GM19395 (cell line): ENCODE measurements at regions not wholly inside any gene's neighbourhood (a gene's known extent, or its start where the extent isn't known, plus 50 kb on each side); places are given as distances from the start of the nearest gene placed in this dataset.
A peak's percentile ranks its signal among the peaks of the same experiment; 100 is the strongest.

Source experiments
- ATAC-seq: cut with Tn5 transposase; IDR thresholded peaks from one replicate; pipeline ENCODE4 v1.9.1; 2021; ENCODE audit warnings: mild to moderate bottlenecking, moderate library complexity; ENCODE audit not compliant: unreplicated experiment

DNA sequence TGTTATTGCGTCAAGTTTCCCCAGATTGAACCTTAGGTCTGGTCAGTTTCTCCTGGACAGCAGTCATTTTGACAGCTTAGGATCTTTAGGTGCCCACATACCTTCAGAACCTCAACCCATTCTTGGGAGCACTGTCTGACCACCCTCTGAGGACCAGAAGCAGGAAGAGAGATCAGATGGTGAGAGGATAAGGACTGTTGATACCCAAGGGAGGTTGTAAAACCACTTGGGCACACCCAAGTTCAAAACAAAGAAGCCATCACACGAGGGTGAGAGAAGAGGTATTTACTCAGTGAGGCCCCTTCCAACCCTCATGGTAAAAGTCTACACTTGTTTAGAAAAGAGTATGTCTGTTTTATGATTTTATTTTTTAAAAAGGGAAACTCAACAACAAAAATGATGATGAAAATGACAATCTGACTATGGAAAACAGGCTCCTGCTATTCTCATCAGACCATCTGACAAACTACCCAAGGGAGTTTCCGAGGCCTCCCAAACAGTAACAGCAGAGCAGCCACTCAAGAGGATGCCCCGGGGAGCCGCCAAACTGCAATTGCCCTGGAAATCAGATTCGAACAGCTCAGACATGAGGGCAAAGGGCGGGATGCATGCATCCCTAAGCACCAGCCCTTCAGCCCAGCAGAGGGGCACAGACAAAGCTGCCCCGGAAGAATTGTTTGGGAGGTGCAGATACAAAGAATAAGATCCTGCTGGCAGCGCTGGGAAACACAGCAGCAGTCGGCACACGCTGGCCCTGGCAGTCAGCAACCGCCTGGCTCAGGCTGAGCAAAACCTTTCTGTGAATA, 162.6 kb upstream of the PLEKHG7 start:
- ATAC-seq: peak; percentile 33

DNA sequence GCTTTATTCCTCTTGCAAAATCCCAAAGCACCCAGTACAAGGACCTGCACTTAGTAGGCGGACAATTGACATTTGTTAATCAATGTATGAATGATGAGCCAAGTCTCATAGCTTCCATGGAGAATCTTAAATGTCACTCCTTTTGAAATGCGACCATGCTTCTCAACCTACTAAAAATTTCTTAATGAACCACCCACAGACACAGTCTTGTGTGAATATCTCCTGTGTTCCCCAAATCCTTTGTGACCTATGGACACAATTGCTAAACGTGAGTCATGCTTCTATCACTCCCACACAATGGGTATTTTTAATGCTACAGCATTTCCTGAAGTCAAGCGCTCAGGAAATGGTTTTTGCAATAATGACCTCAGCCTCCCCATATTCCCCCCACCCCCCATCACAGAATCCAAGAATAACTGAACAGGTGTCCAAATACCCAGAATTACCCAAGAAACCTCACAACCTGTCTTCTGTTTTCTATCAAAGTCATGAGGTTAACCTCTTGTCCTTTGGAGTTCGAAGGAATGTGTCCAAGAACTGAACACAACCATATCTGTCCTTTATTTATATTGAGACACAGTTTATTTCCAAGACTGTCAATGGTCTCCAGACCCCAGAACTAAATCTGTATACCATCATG, 163.6 kb upstream of the PLEKHG7 start:
- ATAC-seq: no peak

DNA sequence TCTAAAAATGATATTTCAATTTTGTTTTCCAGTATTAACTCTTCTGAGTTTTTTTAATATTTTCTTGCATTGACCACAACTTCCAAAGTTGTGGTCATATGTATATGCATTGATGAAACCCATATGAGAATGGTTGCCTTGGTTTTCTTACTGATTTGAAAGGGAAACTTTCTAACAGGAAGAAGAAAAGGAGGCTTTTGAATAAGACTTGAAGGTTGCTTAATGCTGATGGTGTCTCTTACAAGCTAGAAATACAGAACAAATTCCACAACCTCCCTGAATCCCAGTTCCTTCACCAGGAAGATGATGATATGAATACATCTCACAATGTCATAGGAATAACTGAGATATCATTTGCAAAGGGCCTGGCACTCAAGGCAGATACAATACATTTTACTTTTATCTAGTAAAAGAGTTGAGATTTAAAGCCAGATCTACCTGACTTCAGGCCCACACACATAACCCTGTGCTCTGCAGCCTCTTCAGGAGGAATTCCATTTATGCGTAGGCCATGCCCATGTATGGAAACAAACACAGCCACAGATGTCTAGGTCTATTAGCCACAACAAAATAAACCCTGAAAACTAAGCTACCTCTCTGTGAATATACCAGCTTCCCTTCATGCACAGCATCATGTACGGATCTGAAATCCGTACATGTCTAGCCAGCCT, 165.4 kb upstream of the PLEKHG7 start:
- peak; percentile 45 for ATAC-seq

DNA sequence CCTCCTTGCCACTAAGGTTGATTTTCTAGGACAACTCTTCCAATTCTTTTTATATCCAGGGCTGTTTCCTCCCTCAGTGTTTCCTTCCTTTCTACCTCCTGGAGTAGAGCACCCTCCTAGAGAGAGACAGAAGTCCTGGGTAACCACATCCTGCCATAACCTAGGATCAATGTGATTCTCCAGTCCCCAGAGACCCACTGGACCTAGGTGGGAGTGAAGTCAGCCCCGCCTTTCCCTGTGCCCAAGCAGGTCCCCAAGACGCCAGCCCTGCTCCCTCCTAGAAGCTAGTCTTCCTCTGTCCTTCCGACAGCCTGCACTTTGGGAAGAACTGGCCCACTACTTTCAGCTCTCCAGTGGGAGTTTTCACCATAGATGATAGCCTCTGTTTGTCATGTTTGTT, 166.8 kb upstream of the PLEKHG7 start:
- no peak for ATAC-seq

DNA sequence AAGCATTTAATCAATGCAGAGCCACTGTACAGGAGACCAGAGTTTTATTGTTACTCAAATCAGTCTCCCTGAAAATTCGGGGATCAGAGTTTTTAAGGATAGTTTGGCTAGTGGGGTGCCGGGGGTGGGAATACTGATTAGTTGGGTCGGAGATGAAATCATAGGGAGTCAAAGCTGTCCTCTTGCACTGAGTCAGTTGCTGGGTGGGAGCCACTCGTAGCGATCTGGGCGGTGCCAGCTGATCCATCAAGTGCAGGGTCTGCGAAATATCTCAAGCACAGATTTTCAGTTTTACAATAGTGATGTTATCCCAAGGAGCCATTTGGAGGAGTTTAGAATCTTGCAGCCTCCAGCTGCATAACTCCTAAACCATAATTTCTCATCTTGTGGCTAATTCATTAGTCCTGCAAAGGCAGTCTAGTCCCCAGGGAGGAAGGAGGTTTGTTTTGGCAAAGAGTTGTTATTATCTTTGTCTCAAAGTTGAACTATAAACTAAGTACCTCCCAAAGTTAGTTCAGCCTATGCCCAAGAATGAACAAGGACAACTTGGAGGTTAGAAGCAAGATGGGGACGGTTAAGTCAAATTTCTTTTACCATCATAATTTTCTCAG, 169.4 kb upstream of the PLEKHG7 start:
- no peak for ATAC-seq

DNA sequence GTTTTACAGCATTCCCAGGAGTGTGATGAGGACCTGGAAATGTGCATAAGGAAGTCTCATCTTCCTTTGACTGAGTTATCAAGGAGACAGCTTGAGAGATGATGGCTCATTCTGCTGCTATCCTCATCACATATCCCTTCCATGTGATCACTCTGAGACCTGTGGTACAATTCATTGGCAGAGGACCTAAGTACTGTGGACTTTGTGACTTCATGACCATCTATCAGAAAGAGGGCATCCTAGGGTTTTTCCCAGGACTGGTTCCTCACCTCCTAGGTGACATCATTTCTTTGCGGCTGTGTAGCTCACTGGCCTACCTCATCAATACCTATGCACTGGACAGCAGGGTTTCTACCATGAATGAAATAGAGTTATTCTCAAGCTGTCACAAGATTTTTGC, 172.1 kb upstream of the PLEKHG7 start:
- ATAC-seq: no peak

DNA sequence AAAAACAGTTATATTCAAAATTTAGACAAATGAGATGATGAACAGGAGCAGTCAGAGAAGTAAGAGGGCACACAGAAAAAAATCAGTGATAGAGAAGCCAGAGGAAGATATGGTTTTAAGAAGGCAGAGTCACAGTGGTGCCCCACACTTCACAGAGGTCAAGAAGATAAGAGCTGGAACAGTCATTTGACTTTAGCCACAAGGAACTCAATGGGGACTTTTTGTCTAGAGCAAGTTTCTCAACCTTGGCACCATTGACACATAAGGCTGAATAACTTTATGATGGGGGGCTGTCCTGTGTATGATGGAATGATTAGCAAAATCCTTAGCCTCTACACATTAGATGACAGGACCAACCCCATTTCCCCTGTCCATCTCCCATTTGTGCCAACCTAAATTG, 172.8 kb upstream of the PLEKHG7 start:
- no peak for ATAC-seq

DNA sequence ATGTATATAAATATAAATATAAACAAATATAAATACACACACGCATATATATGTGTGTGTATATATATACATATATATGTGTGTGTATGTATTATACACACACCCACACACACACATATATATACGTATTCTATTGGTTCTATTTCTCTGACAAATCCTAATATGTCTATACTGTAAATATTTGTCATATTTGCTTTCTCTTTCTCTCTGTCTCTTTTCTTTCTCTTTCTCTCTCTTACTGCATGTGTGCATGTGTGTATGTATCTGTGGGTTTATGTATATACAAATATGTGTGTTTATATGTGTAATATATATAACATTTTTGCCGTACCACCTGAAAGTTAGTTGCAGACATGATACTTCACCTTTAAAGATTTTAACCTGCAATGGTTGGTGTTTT, 174.2 kb upstream of the PLEKHG7 start:
- ATAC-seq: no peak

DNA sequence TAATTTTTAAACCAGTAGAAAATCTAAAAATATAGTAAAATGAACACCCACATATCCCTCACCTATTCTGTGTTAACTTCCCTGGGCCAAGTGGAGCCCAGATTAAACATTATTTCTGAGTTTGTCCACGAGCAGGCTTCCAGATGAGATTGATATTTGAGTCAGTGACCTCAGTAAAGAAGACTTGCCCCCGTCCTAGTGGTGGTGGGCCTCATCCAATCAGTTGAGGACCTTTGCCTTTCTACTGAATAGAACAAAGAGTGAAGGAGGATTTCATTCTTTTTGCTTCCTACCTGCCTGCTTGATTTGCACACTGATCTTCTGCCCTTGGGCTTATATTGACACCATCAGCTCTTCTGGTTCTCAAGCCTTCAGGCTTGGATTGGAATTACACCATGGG, 174.7 kb upstream of the PLEKHG7 start:
- no peak for ATAC-seq

DNA sequence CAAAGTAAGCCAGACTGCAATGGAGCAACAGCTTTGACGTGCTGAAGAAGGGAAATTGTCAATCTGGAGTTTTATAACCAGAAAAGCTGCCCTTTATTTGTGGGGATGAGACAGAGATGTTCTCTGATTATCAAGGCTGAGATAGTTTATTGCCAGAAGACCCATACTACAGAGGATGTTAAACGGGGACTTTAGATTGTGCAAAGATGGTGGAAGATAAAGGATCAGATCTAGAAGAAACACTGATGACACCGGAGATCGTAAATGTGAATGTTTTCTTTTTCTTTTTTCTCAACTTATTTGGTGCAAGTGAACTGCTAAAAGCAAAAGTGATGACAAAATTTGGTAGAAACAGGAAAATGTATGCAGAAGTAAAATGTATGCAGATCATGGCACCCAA, 178.3 kb upstream of the PLEKHG7 start:
- ATAC-seq: no peak

DNA sequence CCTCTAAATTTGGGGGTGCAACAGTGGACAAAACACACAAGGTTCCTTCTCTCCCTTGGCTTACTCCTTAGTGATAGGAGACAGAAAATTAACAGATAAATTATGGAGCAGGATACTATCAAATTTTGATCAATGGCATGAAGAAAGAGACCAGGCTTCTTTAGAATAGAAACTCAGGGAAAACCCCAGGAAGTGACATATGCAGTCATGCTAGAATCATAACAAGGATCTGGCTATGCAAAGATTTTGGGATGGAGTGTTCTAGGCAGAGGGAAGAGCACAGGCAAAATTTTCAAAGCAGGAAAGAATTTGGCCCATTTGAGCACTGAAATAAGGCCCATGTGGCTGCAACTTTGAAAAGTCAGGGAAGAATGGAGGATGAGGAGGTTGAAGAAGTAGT, 182.3 kb upstream of the PLEKHG7 start:
- ATAC-seq: no peak

DNA sequence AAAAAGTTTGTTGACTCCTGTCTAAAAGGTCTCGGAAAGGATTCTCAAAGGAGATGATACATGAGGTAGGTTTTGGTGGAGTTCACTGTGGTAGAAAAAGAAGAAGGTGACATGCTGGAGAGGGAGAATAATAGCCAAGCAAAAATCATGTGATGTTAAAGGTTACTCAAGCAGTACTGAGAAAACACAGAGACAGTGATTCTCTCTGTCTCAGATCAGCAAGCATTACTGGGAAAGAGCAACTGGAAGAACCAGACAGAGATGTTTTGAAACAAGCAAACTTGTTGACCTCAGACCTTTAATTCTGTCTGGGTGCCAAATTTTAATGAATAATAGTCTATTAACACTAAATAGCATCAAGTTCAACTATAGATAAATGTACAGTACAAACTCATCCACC, 183.5 kb upstream of the PLEKHG7 start:
- ATAC-seq: no peak

DNA sequence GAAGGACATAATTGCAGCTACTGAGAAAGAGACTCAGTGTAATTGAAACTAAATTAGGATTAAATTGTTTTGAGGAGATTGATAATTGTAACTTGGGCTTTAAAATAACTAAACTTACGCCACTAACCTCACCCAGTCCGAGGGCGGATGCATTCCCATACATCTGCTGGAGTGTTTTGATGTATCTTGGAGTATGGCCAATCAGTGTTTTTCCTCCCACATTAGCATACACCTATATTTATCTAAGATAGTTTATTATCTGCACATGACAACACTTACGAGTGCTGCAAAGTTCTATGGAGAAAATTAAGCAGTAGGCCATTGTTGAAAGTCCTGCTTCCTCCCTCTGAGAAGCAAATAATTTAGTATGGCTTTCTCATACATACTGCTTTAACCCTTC, 184.7 kb upstream of the PLEKHG7 start:
- no peak for ATAC-seq

DNA sequence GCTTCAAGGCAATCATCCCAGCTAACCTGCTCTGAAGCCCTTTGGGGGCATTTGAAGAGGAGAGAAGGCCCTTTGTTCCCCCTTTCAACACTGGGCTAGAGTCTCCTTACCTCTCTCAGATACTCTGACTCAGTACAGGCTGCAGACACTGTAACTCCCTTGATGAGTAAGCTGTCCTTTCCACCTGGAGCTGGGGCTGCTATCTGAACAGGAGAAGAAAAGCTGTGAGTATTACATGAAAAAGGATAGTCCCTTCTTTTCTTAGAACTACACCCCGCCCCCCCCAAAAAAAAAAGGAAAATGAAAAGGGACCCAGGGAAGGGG, 186.6 kb upstream of the PLEKHG7 start:
- ATAC-seq: no peak

DNA sequence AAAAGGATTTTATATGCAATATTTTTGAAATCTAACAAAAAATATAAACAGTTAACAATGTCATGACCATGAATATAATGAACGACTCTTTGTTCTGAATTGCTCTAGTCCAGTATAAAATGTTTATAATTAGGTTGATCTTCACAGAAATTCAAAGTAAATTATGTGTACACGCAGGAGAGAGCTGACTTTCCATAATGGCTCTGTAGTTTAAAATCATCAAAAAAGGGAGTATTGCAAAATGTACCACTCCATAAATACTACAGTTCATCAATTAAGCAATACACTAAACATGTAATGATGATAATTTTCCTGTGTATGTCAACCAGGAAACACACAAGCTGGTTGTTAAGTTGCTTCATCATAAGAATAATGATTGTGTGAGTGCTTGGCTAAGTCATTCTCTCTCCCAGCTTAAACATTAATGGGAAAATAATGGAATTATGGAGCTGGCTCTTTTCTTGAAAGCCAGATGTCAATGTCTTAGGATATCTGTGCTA, 189.5 kb upstream of the PLEKHG7 start:
- ATAC-seq: no peak

DNA sequence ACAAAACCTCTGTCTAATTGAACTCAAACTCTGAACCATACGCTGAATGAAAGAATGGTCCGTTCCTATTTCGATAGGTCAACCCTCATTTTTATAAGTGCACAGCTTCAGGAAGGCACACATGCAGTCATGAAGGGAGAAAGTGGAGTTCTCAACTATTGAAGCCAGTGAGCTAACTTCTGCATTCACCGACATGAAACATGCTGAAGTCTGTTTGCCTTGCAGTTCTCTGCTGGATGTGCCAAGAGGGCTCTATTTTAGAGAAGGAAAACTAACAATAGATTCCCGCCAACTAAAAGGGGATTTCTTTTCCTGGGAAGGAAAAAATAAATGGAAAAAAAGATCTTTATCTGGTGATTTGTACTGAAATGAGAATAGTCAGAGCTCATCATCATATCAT, 191.0 kb upstream of the PLEKHG7 start:
- ATAC-seq: no peak

DNA sequence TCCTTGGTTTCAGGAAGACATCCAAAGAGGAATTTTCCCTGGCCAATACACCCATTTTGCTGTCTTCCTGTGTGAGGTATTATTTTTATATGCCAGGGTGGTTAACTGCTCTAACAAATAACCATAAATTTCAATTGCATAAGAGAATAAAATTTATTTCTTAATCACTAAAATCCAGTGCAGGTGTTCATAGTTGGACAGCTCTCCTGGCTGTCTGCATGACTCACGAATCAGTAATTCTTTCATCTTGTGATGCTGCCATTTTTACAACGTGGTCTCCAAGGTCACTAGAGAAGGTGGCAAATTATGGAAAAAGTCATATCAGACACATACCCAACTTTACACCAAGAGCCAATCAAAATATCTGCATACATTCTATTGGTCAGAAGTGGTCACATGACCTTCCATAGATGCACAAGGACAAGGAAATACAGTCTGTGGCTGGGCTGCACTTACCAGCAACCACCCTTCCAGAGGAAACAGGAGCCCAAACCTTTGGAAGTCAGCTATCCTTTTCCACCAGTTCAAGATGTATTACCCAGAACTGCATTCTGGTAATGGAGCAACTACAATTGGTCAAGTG, 193.5 kb upstream of the PLEKHG7 start:
- no peak for ATAC-seq

DNA sequence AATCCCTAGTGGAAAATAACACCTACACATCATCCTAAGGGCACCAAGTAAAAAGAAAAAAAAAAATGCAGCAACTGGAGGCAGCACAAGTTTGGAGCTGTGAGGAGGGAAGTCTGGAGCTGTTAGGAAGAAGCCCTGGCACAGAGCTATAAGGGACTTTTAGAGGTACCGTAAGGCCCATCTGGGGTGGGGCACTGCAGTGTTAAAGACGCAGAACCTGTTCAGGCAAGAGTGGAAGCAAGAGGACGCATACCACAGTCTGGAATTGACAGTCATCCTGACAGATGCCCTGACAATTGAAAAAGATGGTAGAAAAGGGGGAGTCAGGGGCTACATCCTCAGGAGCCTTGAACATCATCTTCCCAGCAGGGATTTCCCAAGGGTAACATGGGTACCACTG, 195.9 kb upstream of the PLEKHG7 start:
- ATAC-seq: no peak

DNA sequence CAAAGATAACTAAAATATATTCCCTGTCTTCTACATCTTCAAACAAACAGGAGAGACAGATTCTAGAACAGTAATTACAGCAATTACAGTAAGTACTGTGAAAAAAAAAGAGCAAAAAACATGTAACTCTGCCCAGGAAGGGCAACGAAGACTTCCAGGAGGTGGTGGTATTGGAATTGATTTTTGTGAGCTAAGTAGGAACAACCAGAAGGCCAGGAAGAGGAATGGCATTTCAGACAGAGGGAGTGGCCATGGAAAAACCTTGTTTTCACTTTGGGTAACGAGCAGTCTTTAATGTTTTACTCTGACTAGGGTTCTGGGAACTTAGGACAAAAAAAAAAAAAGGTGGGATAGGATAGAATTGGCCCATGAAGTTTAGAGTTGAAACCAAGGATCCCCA, 196.3 kb upstream of the PLEKHG7 start:
- no peak for ATAC-seq

DNA sequence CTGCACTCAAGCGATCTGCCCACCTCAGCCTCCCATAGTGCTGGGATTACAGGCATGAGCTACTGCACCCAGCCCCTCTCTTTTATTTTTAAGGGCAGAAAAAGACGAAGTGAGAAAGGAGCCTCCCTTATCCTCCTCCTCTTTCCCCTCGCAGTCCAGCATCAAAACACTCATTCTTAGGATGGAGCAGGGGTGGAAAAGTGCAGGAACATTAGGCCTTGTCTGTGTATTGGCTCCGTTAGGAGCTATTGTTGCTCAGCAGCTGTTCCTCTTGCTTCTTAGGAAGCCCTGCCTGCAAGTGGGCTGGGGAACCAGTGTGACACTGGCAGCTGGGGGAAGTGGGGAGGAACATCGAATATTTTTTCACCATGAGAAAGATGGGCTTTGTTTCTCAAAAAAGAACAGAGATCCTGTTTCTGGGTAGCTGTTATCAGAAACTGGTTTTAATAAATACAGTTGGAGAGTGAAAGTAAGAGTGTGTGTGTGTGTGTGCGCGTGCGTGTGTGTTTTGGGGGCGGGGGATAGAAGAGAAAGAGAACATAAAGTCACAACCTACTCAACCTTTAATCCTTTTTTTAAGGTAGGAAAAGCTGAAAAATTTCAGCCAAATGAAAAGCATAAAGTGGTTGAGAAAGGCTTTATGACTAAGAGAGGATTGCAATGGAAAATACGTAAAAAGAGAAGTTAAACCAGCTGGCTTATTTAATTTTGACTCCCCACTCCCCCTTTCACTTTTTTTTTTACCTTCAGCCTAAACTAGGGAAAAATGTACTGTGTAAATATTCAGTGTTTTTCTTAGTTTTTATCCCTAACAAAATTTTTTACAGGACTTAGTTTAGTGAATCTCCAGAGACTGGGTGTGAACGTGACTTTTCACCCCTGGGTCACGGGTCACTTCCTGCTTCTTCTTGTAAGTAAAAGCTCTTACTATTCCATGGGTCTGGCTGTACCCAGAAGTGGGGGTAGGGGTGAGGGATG, 197.2 kb upstream of the PLEKHG7 start:
- ATAC-seq: peak; percentile 39
